Smooth muscle cell (in vitro differentiated cells): ENCODE measurements at regions not wholly inside any gene's neighbourhood (a gene's known extent, or its start where the extent isn't known, plus 50 kb on each side); places are given as distances from the start of the nearest gene placed in this dataset.

ENCODE experiments used
- DNase-seq: peaks from one replicate; lab custom pipeline; 2025; ENCODE audit not compliant: unreplicated experiment; lab: John Stamatoyannopoulos, UW
- H2AFZ ChIP-seq: fragments of 200-600 bp; sonication (generic); 2 replicates; pipeline ENCODE4 v1.6.0; 2016; ENCODE audit warnings: antibody characterized with exemption, low read depth, mild to moderate bottlenecking
- H3F3A ChIP-seq: fragments of 200-600 bp; sonication (generic); 2 replicates; pipeline ENCODE4 v1.6.0; 2017; ENCODE audit warnings: antibody characterized with exemption, low read depth
- H3K27ac ChIP-seq: fragments of 200-600 bp; sonication (generic); 2 replicates; pipeline ENCODE4 v1.5.1; 2016; ENCODE audit warnings: low read depth, mild to moderate bottlenecking
- H3K27me3 ChIP-seq: fragments of 200-600 bp; sonication (generic); 2 replicates; pipeline ENCODE4 v1.6.1; 2016; ENCODE audit warnings: low read depth, mild to moderate bottlenecking
- H3K36me3 ChIP-seq: fragments of 200-600 bp; sonication (generic); 2 replicates; pipeline ENCODE4 v1.5.1; 2016; ENCODE audit warnings: low read depth
- H3K4me1 ChIP-seq: fragments of 200-600 bp; sonication (generic); 2 replicates; pipeline ENCODE4 v1.5.1; 2016; ENCODE audit warnings: low read depth
- H3K4me2 ChIP-seq: fragments of 200-600 bp; sonication (generic); 2 replicates; pipeline ENCODE4 v1.6.0; 2016; ENCODE audit warnings: mild to moderate bottlenecking
- H3K4me3 ChIP-seq: fragments of 200-600 bp; sonication (generic); 2 replicates; pipeline ENCODE4 v1.5.1; 2016; ENCODE audit warnings: mild to moderate bottlenecking
- H3K79me2 ChIP-seq: fragments of 200-600 bp; sonication (generic); 2 replicates; pipeline ENCODE4 v1.6.0; 2016; ENCODE audit warnings: low read depth, mild to moderate bottlenecking
- H3K9ac ChIP-seq: fragments of 200-600 bp; sonication (generic); 2 replicates; pipeline ENCODE4 v1.6.0; 2016; ENCODE audit warnings: low read depth
- H3K9me3 ChIP-seq: fragments of 200-600 bp; sonication (generic); replicated peaks from 2 replicates; pipeline ENCODE4 v1.5.1; 2016; ENCODE audit warnings: low read depth
- H4K20me1 ChIP-seq: fragments of 200-600 bp; sonication (generic); 2 replicates; pipeline ENCODE4 v1.6.0; 2016; ENCODE audit warnings: low read depth
- CTCF ChIP-seq: fragments of 200-600 bp; sonication (generic); IDR thresholded peaks from 2 replicates; pipeline ENCODE4 v1.5.1; 2017; ENCODE audit warnings: borderline replicate concordance, mild to moderate bottlenecking, antibody characterized with exemption; ENCODE audit not compliant: insufficient read depth, poor library complexity, severe bottlenecking
- WGBS: methylation state at CpG from one replicate; pipeline ENCODE4 v1.1.7; 2016; ENCODE audit warnings: low lambda C conversion rate; 5-methylcytosine and 5-hydroxymethylcytosine counted together

GRCh38 chr18:51537487-51537886 lies 340.0 kb upstream of the MEX3C start:
- H3K27ac ChIP-seq, result no peak overlapping the region
- no peaks in the 10 kb centered on the region for H3F3A ChIP-seq
- no peaks in the 10 kb centered on the region for H4K20me1 ChIP-seq
- H3K79me2 ChIP-seq, result no peaks in the 10 kb centered on the region
- H3K4me3 ChIP-seq, result peak overlapping the region; percentile 12
- peak overlapping the region; percentile 10 for H2AFZ ChIP-seq
- TF ChIP-seq CTCF, result peak; percentile 53
- H3K4me1 ChIP-seq, result no peaks in the 10 kb centered on the region
- WGBS, result 27% methylated on average over 6 of the region's 6 CpGs
- no peaks in the 10 kb centered on the region for H3K9me3 ChIP-seq
- no peak overlapping the region for H3K9ac ChIP-seq
- DNase-seq, result no peak
- H3K27me3 ChIP-seq, result no peaks in the 10 kb centered on the region
- H3K4me2 ChIP-seq, result no peak overlapping the region
- H3K36me3 ChIP-seq, result no peaks in the 10 kb centered on the region

GRCh38 chr18:51540562-51540961 lies 343.1 kb upstream of the MEX3C start:
- no peaks in the 10 kb centered on the region for H3K9me3 ChIP-seq
- H3K9ac ChIP-seq, result no peak overlapping the region
- H3F3A ChIP-seq, result no peaks in the 10 kb centered on the region
- no peak overlapping the region for H3K27ac ChIP-seq
- 100% methylated on average over 1 of the region's 1 CpG for WGBS
- no peaks in the 10 kb centered on the region for H3K36me3 ChIP-seq
- H3K79me2 ChIP-seq, result no peaks in the 10 kb centered on the region
- no peaks in the 10 kb centered on the region for H3K4me1 ChIP-seq
- no peak for TF ChIP-seq CTCF
- H4K20me1 ChIP-seq, result no peaks in the 10 kb centered on the region
- no peak overlapping the region for H3K4me3 ChIP-seq
- DNase-seq, result no peak
- no peak overlapping the region for H3K4me2 ChIP-seq
- no peaks in the 10 kb centered on the region for H3K27me3 ChIP-seq
- no peak overlapping the region for H2AFZ ChIP-seq

GRCh38 chr18:51541230-51541629 lies 343.7 kb upstream of the MEX3C start:
- Histone ChIP-seq H3K4me2 (no peak overlapping the region), H3K9ac (no peak overlapping the region), H2AFZ (no peak overlapping the region), H3F3A (no peaks in the 10 kb centered on the region), H3K4me1 (no peaks in the 10 kb centered on the region), H3K9me3 (no peaks in the 10 kb centered on the region), H3K79me2 (no peaks in the 10 kb centered on the region), H3K36me3 (no peaks in the 10 kb centered on the region), H3K27ac (no peak overlapping the region), H4K20me1 (no peaks in the 10 kb centered on the region), H3K4me3 (no peak overlapping the region), H3K27me3 (no peaks in the 10 kb centered on the region)
- no peak for TF ChIP-seq CTCF
- DNase-seq, result no peak

- Histone ChIP-seq H3K9me3 (no peaks in the 10 kb centered on the region), H3K27me3 (no peaks in the 10 kb centered on the region), H3K79me2 (no peaks in the 10 kb centered on the region), H3K4me1 (no peaks in the 10 kb centered on the region), H3F3A (no peaks in the 10 kb centered on the region), H3K4me2 (no peak overlapping the region), H3K9ac (no peak overlapping the region), H4K20me1 (no peaks in the 10 kb centered on the region), H2AFZ (no peak overlapping the region), H3K36me3 (no peaks in the 10 kb centered on the region), H3K27ac (no peak overlapping the region), H3K4me3 (no peak overlapping the region)
- no peak for TF ChIP-seq CTCF
- WGBS, result 57% methylated on average over 1 of the region's 1 CpG
- no peak for DNase-seq
These were observed 346.2 kb upstream of the MEX3C start for GRCh38 chr18:51543658-51544155.
